HFF-Myc (cell line): ENCODE measurements at regions not wholly inside any gene's neighbourhood (a gene's known extent, or its start where the extent isn't known, plus 50 kb on each side); places are given as distances from the start of the nearest gene placed in this dataset.

Experiments
- DNase-seq: peaks from one replicate; pipeline ENCODE4 v3.0.0-alpha.2; 2011; ENCODE audit warnings: low read depth; ENCODE audit errors: extremely low read depth
- H3K4me3 ChIP-seq: replicated peaks from 2 replicates; pipeline ENCODE4 v1.5.1; 2011; ENCODE audit warnings: low read depth, mild to moderate bottlenecking, control low read depth, low read length
- TF ChIP-seq, protein P1 (sequence below): IDR thresholded peaks from 2 replicates; pipeline ENCODE4 v1.5.1; 2012; ENCODE audit warnings: mild to moderate bottlenecking, low read depth, low read length, control low read depth; ENCODE audit errors: missing control alignments

DNA sequence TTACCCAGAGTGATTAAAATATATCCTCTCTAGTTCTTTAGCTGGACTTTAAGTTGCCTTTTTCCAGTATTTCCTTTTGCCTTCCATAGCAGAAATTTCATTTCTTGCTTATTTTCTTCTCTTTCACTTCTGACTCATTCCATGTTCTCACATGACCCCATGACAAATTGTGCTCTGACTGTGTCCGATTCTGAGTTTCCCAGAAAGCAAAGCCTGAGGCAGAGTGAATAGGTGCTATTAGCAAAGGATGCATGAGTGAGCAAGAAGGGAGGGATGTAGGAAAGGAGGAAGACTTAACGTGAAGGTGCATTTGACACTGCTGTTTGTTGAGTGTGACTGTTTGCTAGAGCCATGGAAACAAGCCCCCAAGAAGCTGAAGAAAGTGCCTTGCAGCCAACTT is 82.6 kb upstream of the CNTNAP4 start:
- H3K4me3 ChIP-seq: no peak overlapping the region
- TF ChIP-seq, protein P1, sequence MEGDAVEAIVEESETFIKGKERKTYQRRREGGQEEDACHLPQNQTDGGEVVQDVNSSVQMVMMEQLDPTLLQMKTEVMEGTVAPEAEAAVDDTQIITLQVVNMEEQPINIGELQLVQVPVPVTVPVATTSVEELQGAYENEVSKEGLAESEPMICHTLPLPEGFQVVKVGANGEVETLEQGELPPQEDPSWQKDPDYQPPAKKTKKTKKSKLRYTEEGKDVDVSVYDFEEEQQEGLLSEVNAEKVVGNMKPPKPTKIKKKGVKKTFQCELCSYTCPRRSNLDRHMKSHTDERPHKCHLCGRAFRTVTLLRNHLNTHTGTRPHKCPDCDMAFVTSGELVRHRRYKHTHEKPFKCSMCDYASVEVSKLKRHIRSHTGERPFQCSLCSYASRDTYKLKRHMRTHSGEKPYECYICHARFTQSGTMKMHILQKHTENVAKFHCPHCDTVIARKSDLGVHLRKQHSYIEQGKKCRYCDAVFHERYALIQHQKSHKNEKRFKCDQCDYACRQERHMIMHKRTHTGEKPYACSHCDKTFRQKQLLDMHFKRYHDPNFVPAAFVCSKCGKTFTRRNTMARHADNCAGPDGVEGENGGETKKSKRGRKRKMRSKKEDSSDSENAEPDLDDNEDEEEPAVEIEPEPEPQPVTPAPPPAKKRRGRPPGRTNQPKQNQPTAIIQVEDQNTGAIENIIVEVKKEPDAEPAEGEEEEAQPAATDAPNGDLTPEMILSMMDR: no peak
- no peak for DNase-seq

DNA sequence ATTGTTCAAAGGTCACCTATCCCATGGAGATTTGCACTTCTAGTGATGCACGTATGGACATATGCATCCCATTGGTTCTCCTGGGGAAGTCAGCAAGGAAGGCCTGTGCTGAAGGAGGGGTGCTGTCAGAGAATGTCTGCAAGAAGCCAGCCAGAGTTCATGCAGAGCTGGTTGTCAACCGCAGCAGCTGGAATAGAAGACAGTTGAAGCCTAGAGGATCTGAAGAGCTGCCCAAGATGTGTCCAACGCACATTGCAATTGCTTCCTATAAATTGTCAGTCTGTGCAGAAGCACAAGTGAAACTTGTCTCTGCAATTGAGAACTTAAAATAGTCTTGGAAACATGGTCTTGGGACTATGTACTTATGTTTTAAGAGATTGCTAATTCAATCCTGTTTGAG is 82.1 kb upstream of the CNTNAP4 start:
- TF ChIP-seq, protein P1: no peak
- no peak for DNase-seq
- no peak overlapping the region for H3K4me3 ChIP-seq

DNA sequence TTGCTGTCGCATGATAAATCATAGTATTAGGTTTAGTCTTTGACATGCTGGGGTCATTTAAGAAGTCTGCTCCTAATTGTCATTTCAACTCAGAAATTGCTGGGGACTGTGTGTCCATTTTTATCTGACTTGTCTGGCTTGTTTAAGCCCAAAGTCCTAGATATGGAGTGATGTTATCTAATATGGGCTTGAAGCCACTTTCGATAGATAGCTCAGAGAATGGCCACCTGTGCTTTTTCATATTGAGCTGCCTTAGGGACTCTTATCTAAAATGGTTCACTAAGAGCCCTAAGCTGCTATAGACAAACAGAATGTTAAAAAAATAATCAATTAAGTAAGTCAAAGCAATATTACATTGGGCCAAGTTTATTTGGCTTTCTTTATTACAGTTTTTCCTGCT is 81.6 kb upstream of the CNTNAP4 start:
- H3K4me3 ChIP-seq: no peak overlapping the region
- TF ChIP-seq, protein P1: no peak
- DNase-seq: no peak

DNA sequence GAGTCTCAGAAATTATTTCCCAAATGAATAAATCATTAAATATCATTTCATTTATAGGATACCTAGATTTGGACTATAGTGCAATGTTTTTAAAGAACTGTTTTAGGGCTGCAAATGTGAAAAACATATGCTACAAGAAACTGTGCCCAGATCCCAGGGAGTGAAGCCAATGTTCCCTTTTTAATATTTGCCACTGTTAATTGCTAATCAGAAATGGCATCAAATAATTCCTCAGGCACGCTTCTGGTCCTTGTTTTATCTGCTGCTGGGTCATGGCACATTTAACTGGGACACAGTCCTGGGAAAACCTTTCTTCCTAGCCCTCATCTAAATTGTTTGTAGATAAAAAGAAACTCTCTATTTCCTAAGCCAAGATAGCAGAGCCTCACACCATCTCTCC is 79.3 kb upstream of the CNTNAP4 start:
- H3K4me3 ChIP-seq: no peak overlapping the region
- TF ChIP-seq, protein P1: no peak
- no peak for DNase-seq

DNA sequence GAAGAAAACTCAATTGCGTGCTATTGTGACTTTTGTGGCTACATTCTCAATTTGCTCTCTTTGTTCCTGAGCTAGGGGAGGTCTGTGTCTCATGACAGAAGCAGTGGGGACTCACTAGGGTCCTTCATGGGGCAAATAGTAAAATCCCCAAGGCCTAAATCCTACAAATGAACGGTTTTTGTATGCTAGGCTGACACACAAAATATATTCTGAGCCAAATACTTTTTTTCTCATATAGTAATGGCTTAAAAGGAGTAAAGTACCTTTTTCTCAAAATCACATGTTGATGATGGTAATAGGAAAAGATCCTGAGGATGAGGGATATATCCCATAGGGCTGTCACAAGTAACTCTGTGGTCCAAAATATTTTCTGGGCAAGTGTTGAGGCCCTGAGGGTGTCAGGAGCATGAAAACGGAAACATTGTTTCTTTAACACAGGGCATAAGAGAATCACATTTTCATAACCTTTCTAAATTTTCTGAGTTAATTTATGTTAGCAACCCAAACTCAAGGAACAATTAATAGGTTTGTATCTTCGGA is 77.5 kb upstream of the CNTNAP4 start:
- no peak for DNase-seq
- TF ChIP-seq, protein P1: no peak
- H3K4me3 ChIP-seq: no peak overlapping the region

DNA sequence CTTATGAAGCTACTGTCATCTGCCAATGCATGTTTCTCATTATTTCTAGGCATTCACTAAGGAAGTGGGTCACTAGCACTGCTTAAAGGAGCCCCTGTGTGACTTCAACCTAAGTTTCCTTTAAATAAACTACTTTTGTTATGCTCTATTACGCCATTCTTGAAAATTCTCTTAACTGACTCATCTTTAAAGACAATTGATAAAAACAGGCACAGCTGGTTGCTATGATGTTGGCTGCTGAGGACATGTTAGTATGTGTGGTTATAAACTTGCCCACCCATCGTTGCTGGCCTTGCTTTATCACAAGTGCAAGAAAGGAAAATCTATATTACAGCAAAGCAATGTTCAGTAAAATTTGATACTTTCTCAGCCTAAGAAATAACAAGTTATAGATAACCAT is 75.8 kb upstream of the CNTNAP4 start:
- TF ChIP-seq, protein P1: no peak
- DNase-seq: no peak
- H3K4me3 ChIP-seq: no peak overlapping the region

DNA sequence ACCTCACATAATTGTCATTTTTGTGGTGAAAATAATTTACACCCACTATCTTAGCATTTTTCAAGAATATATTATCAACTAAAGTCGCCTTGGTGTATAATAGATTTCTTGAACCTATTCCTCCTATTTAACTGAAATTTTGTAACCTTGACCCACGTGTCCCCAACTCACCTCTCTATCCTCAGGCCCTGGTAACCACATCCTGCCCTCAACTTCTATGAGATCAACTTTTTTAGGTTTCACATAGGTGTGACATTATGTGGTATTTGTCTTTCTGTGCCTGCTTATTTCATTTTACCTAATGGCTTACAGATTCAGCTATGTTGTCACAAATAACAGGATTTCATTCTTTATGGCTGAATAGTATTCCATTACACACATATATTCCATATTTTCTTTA is 73.0 kb upstream of the CNTNAP4 start:
- DNase-seq: no peak
- no peak overlapping the region for H3K4me3 ChIP-seq
- TF ChIP-seq, protein P1: no peak
